ENCODE measurements at regions not wholly inside any gene's neighbourhood (a gene's known extent, or its start where the extent isn't known, plus 50 kb on each side); places are given as distances from the start of the nearest gene placed in this dataset.
"Not testable (repeated sequence)": the region's sequence is repeated elsewhere in the genome, so short reads cannot be mapped to it uniquely, and the experiment has no call there.

GRCh38 chr11:49328485-49329186, 120.2 kb upstream of the FOLH1 start:
- not testable (repeated sequence) for H3K27ac Mint-ChIP-seq (ENCODE audit: unreplicated experiment); H3K36me3 Mint-ChIP-seq (ENCODE audit: low read depth); H3K27me3 Mint-ChIP-seq (ENCODE audit: low read depth); H3K4me3 Mint-ChIP-seq (ENCODE audit: unreplicated experiment); DNase-seq (ENCODE audit: low spot score); H3K4me1 Mint-ChIP-seq (ENCODE audit: low read depth)
- H3K9me3 Mint-ChIP-seq (ENCODE audit: low read depth), result peaks cover 26% of the 10 kb centered on the region

GRCh38 chr11:49327766-49328165, 119.4 kb upstream of the FOLH1 start:
- H3K4me1 Mint-ChIP-seq (ENCODE audit: low read depth); H3K27ac Mint-ChIP-seq (ENCODE audit: unreplicated experiment); DNase-seq (ENCODE audit: low spot score); H3K36me3 Mint-ChIP-seq (ENCODE audit: low read depth); H3K4me3 Mint-ChIP-seq (ENCODE audit: unreplicated experiment); H3K27me3 Mint-ChIP-seq (ENCODE audit: low read depth): not testable (repeated sequence)
- peaks cover 22% of the 10 kb centered on the region for H3K9me3 Mint-ChIP-seq (ENCODE audit: low read depth)

- not testable (repeated sequence) for H3K4me1 Mint-ChIP-seq (ENCODE audit: low read depth); H3K4me3 Mint-ChIP-seq (ENCODE audit: unreplicated experiment); H3K27ac Mint-ChIP-seq (ENCODE audit: unreplicated experiment); DNase-seq (ENCODE audit: low spot score); H3K27me3 Mint-ChIP-seq (ENCODE audit: low read depth); H3K36me3 Mint-ChIP-seq (ENCODE audit: low read depth)
- peaks cover 22% of the 10 kb centered on the region for H3K9me3 Mint-ChIP-seq (ENCODE audit: low read depth)
Measured at GRCh38 chr11:49326651-49327050, 118.2 kb upstream of the FOLH1 start.

- Mint-ChIP-seq H3K4me3 (ENCODE audit: unreplicated experiment) (no peak overlapping the region), H3K36me3 (ENCODE audit: low read depth) (no peaks in the 10 kb centered on the region), H3K9me3 (ENCODE audit: low read depth) (peaks cover 33% of the 10 kb centered on the region), H3K27ac (ENCODE audit: unreplicated experiment) (no peak overlapping the region), H3K27me3 (ENCODE audit: low read depth) (no peaks in the 10 kb centered on the region), H3K4me1 (ENCODE audit: low read depth) (no peaks in the 10 kb centered on the region)
- no peak for TF ChIP-seq CTCF (IDR thresholded peaks at IDR 0.05)
- DNase-seq (ENCODE audit: low spot score), result no peak
Measured at GRCh38 chr11:49316180-49316579, 107.8 kb upstream of the FOLH1 start.

- H3K27ac Mint-ChIP-seq (ENCODE audit: unreplicated experiment), result no peak overlapping the region
- TF ChIP-seq CTCF (IDR thresholded peaks at IDR 0.05), result no peak
- no peaks in the 10 kb centered on the region for H3K4me1 Mint-ChIP-seq (ENCODE audit: low read depth)
- H3K27me3 Mint-ChIP-seq (ENCODE audit: low read depth), result no peaks in the 10 kb centered on the region
- H3K9me3 Mint-ChIP-seq (ENCODE audit: low read depth), result peaks cover 3% of the 10 kb centered on the region
- no peaks in the 10 kb centered on the region for H3K36me3 Mint-ChIP-seq (ENCODE audit: low read depth)
- no peak overlapping the region for H3K4me3 Mint-ChIP-seq (ENCODE audit: unreplicated experiment)
- no peak for DNase-seq (ENCODE audit: low spot score)
Measured at GRCh38 chr11:49303080-49303479, 94.7 kb upstream of the FOLH1 start.

GRCh38 chr11:49302360-49302759, 94.0 kb upstream of the FOLH1 start:
- no peak for TF ChIP-seq CTCF (IDR thresholded peaks at IDR 0.05)
- Mint-ChIP-seq H3K27me3 (ENCODE audit: low read depth) (no peaks in the 10 kb centered on the region), H3K36me3 (ENCODE audit: low read depth) (no peaks in the 10 kb centered on the region), H3K27ac (ENCODE audit: unreplicated experiment) (no peak overlapping the region), H3K9me3 (ENCODE audit: low read depth) (peaks cover 8% of the 10 kb centered on the region), H3K4me1 (ENCODE audit: low read depth) (no peaks in the 10 kb centered on the region), H3K4me3 (ENCODE audit: unreplicated experiment) (no peak overlapping the region)
- no peak for DNase-seq (ENCODE audit: low spot score)

- not testable (repeated sequence) for H3K4me1 Mint-ChIP-seq (ENCODE audit: low read depth); H3K27me3 Mint-ChIP-seq (ENCODE audit: low read depth); DNase-seq (ENCODE audit: low spot score); H3K27ac Mint-ChIP-seq (ENCODE audit: unreplicated experiment); H3K4me3 Mint-ChIP-seq (ENCODE audit: unreplicated experiment); H3K36me3 Mint-ChIP-seq (ENCODE audit: low read depth)
- peaks cover 15% of the 10 kb centered on the region for H3K9me3 Mint-ChIP-seq (ENCODE audit: low read depth)
Measured at GRCh38 chr11:49298017-49298416, 89.6 kb upstream of the FOLH1 start.

GRCh38 chr11:49283911-49284310, 75.5 kb upstream of the FOLH1 start:
- not testable (repeated sequence) for H3K4me3 Mint-ChIP-seq (ENCODE audit: unreplicated experiment); H3K9me3 Mint-ChIP-seq (ENCODE audit: low read depth); H3K36me3 Mint-ChIP-seq (ENCODE audit: low read depth); H3K27me3 Mint-ChIP-seq (ENCODE audit: low read depth); H3K4me1 Mint-ChIP-seq (ENCODE audit: low read depth); H3K27ac Mint-ChIP-seq (ENCODE audit: unreplicated experiment); DNase-seq (ENCODE audit: low spot score)

- not testable (repeated sequence) for DNase-seq (ENCODE audit: low spot score); H3K27me3 Mint-ChIP-seq (ENCODE audit: low read depth); H3K36me3 Mint-ChIP-seq (ENCODE audit: low read depth); H3K4me3 Mint-ChIP-seq (ENCODE audit: unreplicated experiment); H3K9me3 Mint-ChIP-seq (ENCODE audit: low read depth); H3K27ac Mint-ChIP-seq (ENCODE audit: unreplicated experiment); H3K4me1 Mint-ChIP-seq (ENCODE audit: low read depth)
Measured at GRCh38 chr11:49283282-49283681, 74.9 kb upstream of the FOLH1 start.

GRCh38 chr11:49282125-49282524, 73.7 kb upstream of the FOLH1 start:
- not testable (repeated sequence) for H3K4me1 Mint-ChIP-seq (ENCODE audit: low read depth); DNase-seq (ENCODE audit: low spot score); H3K9me3 Mint-ChIP-seq (ENCODE audit: low read depth); H3K27ac Mint-ChIP-seq (ENCODE audit: unreplicated experiment); H3K4me3 Mint-ChIP-seq (ENCODE audit: unreplicated experiment); H3K36me3 Mint-ChIP-seq (ENCODE audit: low read depth); H3K27me3 Mint-ChIP-seq (ENCODE audit: low read depth)

All from chondrocyte (in vitro differentiated cells).